HepG2 (cell line): ENCODE measurements at regions not wholly inside any gene's neighbourhood (a gene's known extent, or its start where the extent isn't known, plus 50 kb on each side); places are given as distances from the start of the nearest gene placed in this dataset.
A peak's percentile ranks its signal among the peaks of the same experiment; 100 is the strongest.

ENCODE experiments used
- FOXJ3 ChIP-seq: sonication (generic); formaldehyde crosslinking; IDR thresholded peaks from 2 replicates; pipeline ENCODE4 v1.4.0; 2020; ENCODE audit warnings: missing genetic modification reagents, mild to moderate bottlenecking, borderline replicate concordance
- KDM5A ChIP-seq: fragments of 200-600 bp; sonication (generic); IDR thresholded peaks from 2 replicates; pipeline ENCODE4 v1.7.0; 2018; ENCODE audit warnings: antibody characterized with exemption, mild to moderate bottlenecking, low read length, borderline replicate concordance
- MIER2 ChIP-seq: IDR thresholded peaks from 2 replicates; pipeline ENCODE4 v1.6.1; 2016; ENCODE audit warnings: missing biosample characterization, missing genetic modification reagents
- NCOA5 ChIP-seq: sonication (generic); formaldehyde crosslinking; IDR thresholded peaks from 2 replicates; pipeline ENCODE4 v1.4.0; 2020; ENCODE audit warnings: missing genetic modification reagents
- NONO ChIP-seq, 2 experiments: fragments of 450-650 bp in 1 of 2; sonication (generic) in 1 of 2; formaldehyde crosslinking in 1 of 2; IDR thresholded peaks in 1 of 2; conservative IDR thresholded peaks in 1 of 2; 2 replicates each; pipeline versions ENCODE4 v1.6.1 to v1.8.0; 2017 to 2022; ENCODE audit warnings: mild to moderate bottlenecking in 1 of 2, missing genetic modification reagents in 1 of 2, moderate library complexity in 1 of 2
- RBFOX2 ChIP-seq: fragments of 200-400 bp; formaldehyde crosslinking; IDR thresholded peaks from 2 replicates; pipeline ENCODE4 v1.6.1; 2017; ENCODE audit warnings: low read depth, mild to moderate bottlenecking, low read length
- TAF1 ChIP-seq: sonication (generic); formaldehyde crosslinking; IDR thresholded peaks from 2 replicates; pipeline ENCODE4 v1.4.0; 2020; ENCODE audit warnings: missing genetic modification reagents
- TBX2 ChIP-seq: sonication (generic); formaldehyde crosslinking; IDR thresholded peaks from 2 replicates; pipeline ENCODE4 v1.5.0; 2020; ENCODE audit warnings: missing genetic modification reagents, mild to moderate bottlenecking, borderline replicate concordance
- YEATS4 ChIP-seq: sonication (generic); formaldehyde crosslinking; IDR thresholded peaks from 2 replicates; pipeline ENCODE4 v1.4.0; 2020; ENCODE audit warnings: missing genetic modification reagents, borderline replicate concordance
- ZMYM2 ChIP-seq: sonication (generic); formaldehyde crosslinking; IDR thresholded peaks from 2 replicates; pipeline ENCODE4 v1.8.0; 2022; ENCODE audit warnings: mild to moderate bottlenecking, missing genetic modification reagents
- ZNF253 ChIP-seq: sonication (generic); formaldehyde crosslinking; IDR thresholded peaks from 2 replicates; pipeline ENCODE4 v1.8.0; 2022; ENCODE audit warnings: mild to moderate bottlenecking, missing genetic modification reagents, borderline replicate concordance
- ZNF263 ChIP-seq: sonication (generic); formaldehyde crosslinking; IDR thresholded peaks from 2 replicates; pipeline ENCODE4 v1.4.0; 2020; ENCODE audit warnings: missing genetic modification reagents
- ZNF282 ChIP-seq: fragments of 450-650 bp; IDR thresholded peaks from 2 replicates; pipeline ENCODE4 v1.6.1; 2018; ENCODE audit not compliant: partially characterized antibody
- ZNF547 ChIP-seq: sonication (generic); formaldehyde crosslinking; IDR thresholded peaks from 2 replicates; pipeline ENCODE4 v1.5.1; 2020; ENCODE audit warnings: mild to moderate bottlenecking, missing genetic modification reagents
- ZSCAN30 ChIP-seq: sonication (generic); formaldehyde crosslinking; IDR thresholded peaks from 2 replicates; pipeline ENCODE4 v1.5.0; 2020; ENCODE audit warnings: mild to moderate bottlenecking, missing genetic modification reagents
- TF ChIP-seq, protein P1 (sequence below): sonication (generic); formaldehyde crosslinking; IDR thresholded peaks from 2 replicates; pipeline ENCODE4 v1.4.0; 2020; ENCODE audit warnings: missing genetic modification reagents, borderline replicate concordance
- TF ChIP-seq, protein P2 (sequence below): sonication (generic); formaldehyde crosslinking; IDR thresholded peaks from 2 replicates; pipeline ENCODE4 v1.4.0; 2020; ENCODE audit warnings: missing genetic modification reagents
- TF ChIP-seq, protein P3 (sequence below): sonication (generic); formaldehyde crosslinking; IDR thresholded peaks from 2 replicates; pipeline ENCODE4 v1.4.0; 2020; ENCODE audit warnings: missing genetic modification reagents
- TF ChIP-seq, protein P4 (sequence below): sonication (generic); formaldehyde crosslinking; IDR thresholded peaks from 2 replicates; pipeline ENCODE4 v1.4.0; 2020; ENCODE audit warnings: mild to moderate bottlenecking, missing genetic modification reagents
- TF ChIP-seq, protein P5 (sequence below): IDR thresholded peaks from 2 replicates; pipeline ENCODE4 v1.6.1; 2016; ENCODE audit warnings: missing compliant biosample characterization, missing genetic modification reagents, borderline replicate concordance
- TF ChIP-seq, protein P6 (sequence below): IDR thresholded peaks from 2 replicates; pipeline ENCODE4 v1.6.1; 2016; ENCODE audit warnings: low read depth, borderline replicate concordance

DNA sequence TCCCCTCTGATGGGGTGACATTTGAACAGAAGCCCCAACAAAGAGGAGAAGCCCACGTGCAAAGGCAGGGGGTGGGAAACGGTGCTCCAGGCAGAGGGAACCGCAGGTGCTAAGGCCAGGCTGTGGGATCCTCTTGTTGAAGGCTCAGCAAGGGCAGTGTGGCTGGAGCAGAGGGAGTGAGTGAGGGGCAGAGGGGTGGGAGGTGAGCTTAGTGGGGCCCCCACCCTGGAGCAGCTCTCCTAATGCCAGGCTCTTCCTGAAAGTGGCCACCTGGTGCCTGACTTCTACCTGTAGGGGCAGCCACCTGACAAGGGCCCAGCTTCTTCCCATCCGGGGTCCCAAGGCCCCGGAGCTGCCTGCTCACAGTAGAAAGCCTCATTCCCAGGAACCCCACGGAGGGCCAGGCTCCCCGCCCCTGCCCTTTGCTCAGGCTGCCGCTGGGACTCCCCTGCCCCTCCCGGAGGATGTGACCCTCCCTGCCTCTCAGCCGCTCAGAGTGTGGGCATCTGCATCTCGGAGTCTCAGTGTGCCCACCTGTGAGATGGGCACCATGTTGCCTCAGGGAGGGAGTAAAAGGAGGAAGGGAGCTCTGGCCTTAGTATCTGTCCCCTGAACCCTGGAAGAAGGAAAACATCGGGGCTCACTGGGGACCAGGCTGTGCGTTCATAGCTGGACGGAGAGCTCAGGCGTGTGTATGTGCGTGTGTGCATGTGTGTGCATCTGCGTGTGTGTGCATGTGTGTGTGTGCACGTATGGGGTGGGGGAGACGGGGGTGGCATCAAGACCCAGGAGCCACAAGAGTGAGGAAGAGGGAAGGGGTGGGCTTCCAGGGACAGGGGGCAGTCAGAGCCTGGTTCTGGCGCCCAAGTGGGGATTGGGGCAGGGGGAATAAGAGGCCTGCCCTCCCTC is 119.4 kb downstream of the CEBPB start (continued):
- TF ChIP-seq RBFOX2: no peak
- no peak for TF ChIP-seq TAF1 (CRISPR knock-in tag)
- no peak; the same call in 1 of the 2 replicates for TF ChIP-seq TBX2 (CRISPR knock-in tag)
- TF ChIP-seq, protein P1, sequence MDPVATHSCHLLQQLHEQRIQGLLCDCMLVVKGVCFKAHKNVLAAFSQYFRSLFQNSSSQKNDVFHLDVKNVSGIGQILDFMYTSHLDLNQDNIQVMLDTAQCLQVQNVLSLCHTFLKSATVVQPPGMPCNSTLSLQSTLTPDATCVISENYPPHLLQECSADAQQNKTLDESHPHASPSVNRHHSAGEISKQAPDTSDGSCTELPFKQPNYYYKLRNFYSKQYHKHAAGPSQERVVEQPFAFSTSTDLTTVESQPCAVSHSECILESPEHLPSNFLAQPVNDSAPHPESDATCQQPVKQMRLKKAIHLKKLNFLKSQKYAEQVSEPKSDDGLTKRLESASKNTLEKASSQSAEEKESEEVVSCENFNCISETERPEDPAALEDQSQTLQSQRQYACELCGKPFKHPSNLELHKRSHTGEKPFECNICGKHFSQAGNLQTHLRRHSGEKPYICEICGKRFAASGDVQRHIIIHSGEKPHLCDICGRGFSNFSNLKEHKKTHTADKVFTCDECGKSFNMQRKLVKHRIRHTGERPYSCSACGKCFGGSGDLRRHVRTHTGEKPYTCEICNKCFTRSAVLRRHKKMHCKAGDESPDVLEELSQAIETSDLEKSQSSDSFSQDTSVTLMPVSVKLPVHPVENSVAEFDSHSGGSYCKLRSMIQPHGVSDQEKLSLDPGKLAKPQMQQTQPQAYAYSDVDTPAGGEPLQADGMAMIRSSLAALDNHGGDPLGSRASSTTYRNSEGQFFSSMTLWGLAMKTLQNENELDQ (CRISPR knock-in tag): no peak
- TF ChIP-seq, protein P2, sequence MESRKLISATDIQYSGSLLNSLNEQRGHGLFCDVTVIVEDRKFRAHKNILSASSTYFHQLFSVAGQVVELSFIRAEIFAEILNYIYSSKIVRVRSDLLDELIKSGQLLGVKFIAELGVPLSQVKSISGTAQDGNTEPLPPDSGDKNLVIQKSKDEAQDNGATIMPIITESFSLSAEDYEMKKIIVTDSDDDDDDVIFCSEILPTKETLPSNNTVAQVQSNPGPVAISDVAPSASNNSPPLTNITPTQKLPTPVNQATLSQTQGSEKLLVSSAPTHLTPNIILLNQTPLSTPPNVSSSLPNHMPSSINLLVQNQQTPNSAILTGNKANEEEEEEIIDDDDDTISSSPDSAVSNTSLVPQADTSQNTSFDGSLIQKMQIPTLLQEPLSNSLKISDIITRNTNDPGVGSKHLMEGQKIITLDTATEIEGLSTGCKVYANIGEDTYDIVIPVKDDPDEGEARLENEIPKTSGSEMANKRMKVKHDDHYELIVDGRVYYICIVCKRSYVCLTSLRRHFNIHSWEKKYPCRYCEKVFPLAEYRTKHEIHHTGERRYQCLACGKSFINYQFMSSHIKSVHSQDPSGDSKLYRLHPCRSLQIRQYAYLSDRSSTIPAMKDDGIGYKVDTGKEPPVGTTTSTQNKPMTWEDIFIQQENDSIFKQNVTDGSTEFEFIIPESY: peak; percentile 32; the same call in 1 of the 2 replicates
- no peak for TF ChIP-seq FOXJ3 (CRISPR knock-in tag)
- no peak for TF ChIP-seq NONO (IDR thresholded peaks at IDR 0.05)
- no peak for TF ChIP-seq NONO (CRISPR knock-in tag; conservative IDR thresholded peaks at IDR 0.05)
- TF ChIP-seq ZMYM2 (CRISPR knock-in tag): peak; percentile 65; the same call in 1 of the 2 replicates
- TF ChIP-seq ZNF263: 0 out of 2 replicates have a peak, but pooled peaks have one; percentile 34
- TF ChIP-seq, protein P3, sequence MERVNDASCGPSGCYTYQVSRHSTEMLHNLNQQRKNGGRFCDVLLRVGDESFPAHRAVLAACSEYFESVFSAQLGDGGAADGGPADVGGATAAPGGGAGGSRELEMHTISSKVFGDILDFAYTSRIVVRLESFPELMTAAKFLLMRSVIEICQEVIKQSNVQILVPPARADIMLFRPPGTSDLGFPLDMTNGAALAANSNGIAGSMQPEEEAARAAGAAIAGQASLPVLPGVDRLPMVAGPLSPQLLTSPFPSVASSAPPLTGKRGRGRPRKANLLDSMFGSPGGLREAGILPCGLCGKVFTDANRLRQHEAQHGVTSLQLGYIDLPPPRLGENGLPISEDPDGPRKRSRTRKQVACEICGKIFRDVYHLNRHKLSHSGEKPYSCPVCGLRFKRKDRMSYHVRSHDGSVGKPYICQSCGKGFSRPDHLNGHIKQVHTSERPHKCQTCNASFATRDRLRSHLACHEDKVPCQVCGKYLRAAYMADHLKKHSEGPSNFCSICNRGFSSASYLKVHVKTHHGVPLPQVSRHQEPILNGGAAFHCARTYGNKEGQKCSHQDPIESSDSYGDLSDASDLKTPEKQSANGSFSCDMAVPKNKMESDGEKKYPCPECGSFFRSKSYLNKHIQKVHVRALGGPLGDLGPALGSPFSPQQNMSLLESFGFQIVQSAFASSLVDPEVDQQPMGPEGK: peak; percentile 49
- TF ChIP-seq MIER2 (CRISPR knock-in tag): no peak
- TF ChIP-seq YEATS4: no peak
- TF ChIP-seq, protein P4, sequence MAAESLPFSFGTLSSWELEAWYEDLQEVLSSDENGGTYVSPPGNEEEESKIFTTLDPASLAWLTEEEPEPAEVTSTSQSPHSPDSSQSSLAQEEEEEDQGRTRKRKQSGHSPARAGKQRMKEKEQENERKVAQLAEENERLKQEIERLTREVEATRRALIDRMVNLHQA: no peak
- peak; percentile 31; the same call in 1 of the 2 replicates for TF ChIP-seq ZNF547
- no peak for TF ChIP-seq ZSCAN30 (CRISPR knock-in tag)
- no peak for TF ChIP-seq KDM5A
- TF ChIP-seq, protein P5, sequence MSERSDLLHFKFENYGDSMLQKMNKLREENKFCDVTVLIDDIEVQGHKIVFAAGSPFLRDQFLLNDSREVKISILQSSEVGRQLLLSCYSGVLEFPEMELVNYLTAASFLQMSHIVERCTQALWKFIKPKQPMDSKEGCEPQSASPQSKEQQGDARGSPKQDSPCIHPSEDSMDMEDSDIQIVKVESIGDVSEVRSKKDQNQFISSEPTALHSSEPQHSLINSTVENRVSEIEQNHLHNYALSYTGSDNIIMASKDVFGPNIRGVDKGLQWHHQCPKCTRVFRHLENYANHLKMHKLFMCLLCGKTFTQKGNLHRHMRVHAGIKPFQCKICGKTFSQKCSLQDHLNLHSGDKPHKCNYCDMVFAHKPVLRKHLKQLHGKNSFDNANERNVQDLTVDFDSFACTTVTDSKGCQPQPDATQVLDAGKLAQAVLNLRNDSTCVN: no peak
- TF ChIP-seq, protein P6, sequence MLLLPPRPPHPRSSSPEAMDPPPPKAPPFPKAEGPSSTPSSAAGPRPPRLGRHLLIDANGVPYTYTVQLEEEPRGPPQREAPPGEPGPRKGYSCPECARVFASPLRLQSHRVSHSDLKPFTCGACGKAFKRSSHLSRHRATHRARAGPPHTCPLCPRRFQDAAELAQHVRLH (CRISPR knock-in tag): no peak
- TF ChIP-seq ZNF282: no peak
- TF ChIP-seq NCOA5 (CRISPR knock-in tag): no peak
- TF ChIP-seq ZNF253: no peak
